ENCODE measurements at regions not wholly inside any gene's neighbourhood (a gene's known extent, or its start where the extent isn't known, plus 50 kb on each side); places are given as distances from the start of the nearest gene placed in this dataset.
"Not testable (repeated sequence)": the region's sequence is repeated elsewhere in the genome, so short reads cannot be mapped to it uniquely, and the experiment has no call there.

GRCh38 chr7:112930787-112931186 lies 140.6 kb upstream of the TMEM168 start:
- Histone ChIP-seq H3K27me3 (ENCODE audit: insufficient read depth, low read length) (no peaks in the 10 kb centered on the region), H3K27ac (ENCODE audit: low read depth, low read length) (no peak overlapping the region), H3K9me3 (ENCODE audit: control insufficient read depth in 1 of 2, low read length in 2 of 2) (no peaks in the 10 kb centered on the region), H3K36me3 (ENCODE audit: insufficient read depth, low read length) (no peaks in the 10 kb centered on the region), H3K4me1 (ENCODE audit: insufficient read depth, low read length) (no peaks in the 10 kb centered on the region), H3K4me3 (ENCODE audit: low read length in 2 of 2) (no peak overlapping the region)
- no peak for DNase-seq
- H3K36me3 Mint-ChIP-seq = peaks cover 9 to 11% of the 10 kb centered on the region in 2 donors
- peaks cover 0 to 1% (median 0%) of the 10 kb centered on the region in 8 donors for H3K9me3 Mint-ChIP-seq
- H3K4me3 Mint-ChIP-seq = no peak overlapping the region
- no peak overlapping the region for H3K27ac Mint-ChIP-seq
- CTCF ChIA-PET (ENCODE audit: partially characterized antibody) = interaction anchor here (1.2 kb wide), 1 partner anchor 9 kb away, joined by 3 read pairs; a partner anchor contains a TSS
- intact Hi-C loops (cut with micrococcal nuclease) = loop anchor here (10.0 kb wide), 1 partner anchor 1366 kb away; the partner anchor contains the start of gene IMMP2L
- H3K4me1 Mint-ChIP-seq = peaks cover 22 to 64% (median 35%) of the 10 kb centered on the region in 4 donors
- POLR2A ChIA-PET (ENCODE audit: partially characterized antibody) = no interaction called here
- no peaks in the 10 kb centered on the region for H3K27me3 Mint-ChIP-seq

GRCh38 chr7:112929421-112929820 lies 139.2 kb upstream of the TMEM168 start:
- ChIA-PET CTCF (ENCODE audit: partially characterized antibody) (no interaction called here), POLR2A (ENCODE audit: partially characterized antibody) (no interaction called here)
- Mint-ChIP-seq H3K9me3 (peaks cover 0 to 1% (median 0%) of the 10 kb centered on the region in 8 donors), H3K4me1 (peaks cover 18 to 54% (median 31%) of the 10 kb centered on the region in 4 donors), H3K36me3 (peaks cover 7 to 9% of the 10 kb centered on the region in 2 donors), H3K27me3 (no peaks in the 10 kb centered on the region), H3K27ac (peak overlapping the region in 1 of 7 donors; percentile 51), H3K4me3 (no peak overlapping the region)
- no peak for DNase-seq
- Histone ChIP-seq H3K9me3 (ENCODE audit: control insufficient read depth in 1 of 2, low read length in 2 of 2) (no peaks in the 10 kb centered on the region), H3K4me3 (ENCODE audit: low read length in 2 of 2) (no peak overlapping the region), H3K36me3 (ENCODE audit: insufficient read depth, low read length) (no peaks in the 10 kb centered on the region), H3K4me1 (ENCODE audit: insufficient read depth, low read length) (no peaks in the 10 kb centered on the region), H3K27me3 (ENCODE audit: insufficient read depth, low read length) (no peaks in the 10 kb centered on the region), H3K27ac (ENCODE audit: low read depth, low read length) (no peak overlapping the region)
- intact Hi-C loops (cut with micrococcal nuclease) = no loop called here

GRCh38 chr7:112926018-112926417 lies 135.8 kb upstream of the TMEM168 start:
- ChIA-PET CTCF (ENCODE audit: partially characterized antibody) (no interaction called here), POLR2A (ENCODE audit: partially characterized antibody) (no interaction called here)
- H3K27me3 Mint-ChIP-seq = no peaks in the 10 kb centered on the region
- intact Hi-C loops (cut with micrococcal nuclease) = no loop called here
- Histone ChIP-seq H3K9me3 (ENCODE audit: control insufficient read depth in 1 of 2, low read length in 2 of 2) (no peaks in the 10 kb centered on the region), H3K27ac (ENCODE audit: low read depth, low read length) (no peak overlapping the region), H3K27me3 (ENCODE audit: insufficient read depth, low read length) (no peaks in the 10 kb centered on the region), H3K4me1 (ENCODE audit: insufficient read depth, low read length) (no peaks in the 10 kb centered on the region), H3K4me3 (ENCODE audit: low read length in 2 of 2) (no peak overlapping the region), H3K36me3 (ENCODE audit: insufficient read depth, low read length) (no peaks in the 10 kb centered on the region)
- H3K36me3 Mint-ChIP-seq = peaks cover 3 to 4% of the 10 kb centered on the region in 2 donors
- H3K4me3 Mint-ChIP-seq = no peak overlapping the region
- no peak overlapping the region for H3K27ac Mint-ChIP-seq
- no peak for DNase-seq
- peaks cover 11 to 33% (median 16%) of the 10 kb centered on the region in 4 donors for H3K4me1 Mint-ChIP-seq
- peaks cover 0 to 2% (median 0%) of the 10 kb centered on the region in 8 donors for H3K9me3 Mint-ChIP-seq

GRCh38 chr7:112922546-112922945 lies 132.4 kb upstream of the TMEM168 start:
- H3K9me3 ChIP-seq (ENCODE audit: control insufficient read depth in 1 of 2, low read length in 2 of 2); H3K27ac Mint-ChIP-seq; H3K36me3 Mint-ChIP-seq; intact Hi-C loops (cut with micrococcal nuclease); H3K27me3 ChIP-seq (ENCODE audit: insufficient read depth, low read length); H3K4me1 ChIP-seq (ENCODE audit: insufficient read depth, low read length); H3K4me3 Mint-ChIP-seq; POLR2A ChIA-PET (ENCODE audit: partially characterized antibody); DNase-seq; H3K27me3 Mint-ChIP-seq; H3K27ac ChIP-seq (ENCODE audit: low read depth, low read length); CTCF ChIA-PET (ENCODE audit: partially characterized antibody); H3K36me3 ChIP-seq (ENCODE audit: insufficient read depth, low read length); H3K4me3 ChIP-seq (ENCODE audit: low read length in 2 of 2); H3K9me3 Mint-ChIP-seq: not testable (repeated sequence)
- H3K4me1 Mint-ChIP-seq = peaks cover 0 to 13% (median 4%) of the 10 kb centered on the region in 4 donors

- intact Hi-C loops (cut with micrococcal nuclease); H3K4me3 ChIP-seq (ENCODE audit: low read length in 2 of 2); H3K9me3 Mint-ChIP-seq; H3K36me3 ChIP-seq (ENCODE audit: insufficient read depth, low read length); H3K27ac Mint-ChIP-seq; POLR2A ChIA-PET (ENCODE audit: partially characterized antibody); H3K27ac ChIP-seq (ENCODE audit: low read depth, low read length); H3K4me1 ChIP-seq (ENCODE audit: insufficient read depth, low read length); DNase-seq; H3K4me3 Mint-ChIP-seq; H3K4me1 Mint-ChIP-seq; H3K27me3 Mint-ChIP-seq; H3K27me3 ChIP-seq (ENCODE audit: insufficient read depth, low read length); H3K9me3 ChIP-seq (ENCODE audit: control insufficient read depth in 1 of 2, low read length in 2 of 2); CTCF ChIA-PET (ENCODE audit: partially characterized antibody): not testable (repeated sequence)
- H3K36me3 Mint-ChIP-seq = peaks cover 25 to 31% of the 10 kb centered on the region in 2 donors
Measured at GRCh38 chr7:112916431-112916830, 126.2 kb upstream of the TMEM168 start.

- Histone ChIP-seq H3K4me1 (ENCODE audit: insufficient read depth, low read length) (no peaks in the 10 kb centered on the region), H3K27ac (ENCODE audit: low read depth, low read length) (no peak overlapping the region), H3K9me3 (ENCODE audit: control insufficient read depth in 1 of 2, low read length in 2 of 2) (no peaks in the 10 kb centered on the region), H3K27me3 (ENCODE audit: insufficient read depth, low read length) (no peaks in the 10 kb centered on the region), H3K4me3 (ENCODE audit: low read length in 2 of 2) (no peak overlapping the region), H3K36me3 (ENCODE audit: insufficient read depth, low read length) (no peaks in the 10 kb centered on the region)
- Mint-ChIP-seq H3K4me1 (peaks cover 0 to 7% (median 3%) of the 10 kb centered on the region in 4 donors), H3K27me3 (no peaks in the 10 kb centered on the region), H3K36me3 (peaks cover 42 to 73% of the 10 kb centered on the region in 2 donors), H3K4me3 (no peak overlapping the region), H3K27ac (no peak overlapping the region), H3K9me3 (peaks cover 3 to 40% (median 14%) of the 10 kb centered on the region in 8 donors)
- intact Hi-C loops (cut with micrococcal nuclease) = no loop called here
- ChIA-PET CTCF (ENCODE audit: partially characterized antibody) (interaction anchor here (1.0 kb wide), 1 partner anchor 9 kb away, joined by 3 read pairs; no protein-coding TSS in a partner anchor), POLR2A (ENCODE audit: partially characterized antibody) (no interaction called here)
- DNase-seq = no peak
Measured at GRCh38 chr7:112908086-112908485, 117.9 kb upstream of the TMEM168 start.

GRCh38 chr7:112907658-112908057 lies 117.5 kb upstream of the TMEM168 start:
- peaks cover 38 to 69% of the 10 kb centered on the region in 2 donors for H3K36me3 Mint-ChIP-seq
- no peaks in the 10 kb centered on the region for H3K9me3 ChIP-seq (ENCODE audit: control insufficient read depth in 1 of 2, low read length in 2 of 2)
- H3K27me3 ChIP-seq (ENCODE audit: insufficient read depth, low read length) = no peaks in the 10 kb centered on the region
- H3K4me3 ChIP-seq (ENCODE audit: low read length in 2 of 2) = no peak overlapping the region
- H3K27me3 Mint-ChIP-seq = no peaks in the 10 kb centered on the region
- CTCF ChIA-PET (ENCODE audit: partially characterized antibody) = interaction anchor here (1.0 kb wide), 1 partner anchor 8 kb away, joined by 3 read pairs; no protein-coding TSS in a partner anchor
- no peaks in the 10 kb centered on the region for H3K4me1 ChIP-seq (ENCODE audit: insufficient read depth, low read length)
- H3K9me3 Mint-ChIP-seq = peaks cover 3 to 40% (median 13%) of the 10 kb centered on the region in 8 donors
- no peaks in the 10 kb centered on the region for H3K36me3 ChIP-seq (ENCODE audit: insufficient read depth, low read length)
- no peak overlapping the region for H3K4me3 Mint-ChIP-seq
- no peak for DNase-seq
- POLR2A ChIA-PET (ENCODE audit: partially characterized antibody) = no interaction called here
- intact Hi-C loops (cut with micrococcal nuclease) = no loop called here
- no peak overlapping the region for H3K27ac Mint-ChIP-seq
- H3K27ac ChIP-seq (ENCODE audit: low read depth, low read length) = no peak overlapping the region
- H3K4me1 Mint-ChIP-seq = peaks cover 2 to 5% (median 3%) of the 10 kb centered on the region in 4 donors

All from CD4-positive, alpha-beta memory T cell (primary cell).